Kidney epithelial cell (primary cell): ENCODE measurements at regions not wholly inside any gene's neighbourhood (a gene's known extent, or its start where the extent isn't known, plus 50 kb on each side); places are given as distances from the start of the nearest gene placed in this dataset.
A peak's percentile ranks its signal among the peaks of the same experiment; 100 is the strongest.

Experiments used
- DNase-seq: peaks from one replicate; pipeline ENCODE4 v3.0.0-alpha.2; 2010; ENCODE audit warnings: low read depth
- H3K27me3 ChIP-seq: 2 replicates; pipeline ENCODE4 v1.6.0; 2011; ENCODE audit warnings: low read length; ENCODE audit not compliant: control insufficient read depth, insufficient read depth
- H3K36me3 ChIP-seq: 2 replicates; pipeline ENCODE4 v1.5.1; 2011; ENCODE audit warnings: low read length; ENCODE audit not compliant: control insufficient read depth, insufficient read depth
- H3K4me3 ChIP-seq: 2 replicates; pipeline ENCODE4 v1.5.1; 2011; ENCODE audit warnings: low read depth, mild to moderate bottlenecking, control low read depth, low read length
- TF ChIP-seq, protein P1 (sequence below): IDR thresholded peaks from 2 replicates; pipeline ENCODE4 v1.5.1; 2011; ENCODE audit warnings: mild to moderate bottlenecking, moderate library complexity, low read length, control low read depth, inconsistent platforms; ENCODE audit not compliant: insufficient read depth, poor library complexity, severe bottlenecking

DNA sequence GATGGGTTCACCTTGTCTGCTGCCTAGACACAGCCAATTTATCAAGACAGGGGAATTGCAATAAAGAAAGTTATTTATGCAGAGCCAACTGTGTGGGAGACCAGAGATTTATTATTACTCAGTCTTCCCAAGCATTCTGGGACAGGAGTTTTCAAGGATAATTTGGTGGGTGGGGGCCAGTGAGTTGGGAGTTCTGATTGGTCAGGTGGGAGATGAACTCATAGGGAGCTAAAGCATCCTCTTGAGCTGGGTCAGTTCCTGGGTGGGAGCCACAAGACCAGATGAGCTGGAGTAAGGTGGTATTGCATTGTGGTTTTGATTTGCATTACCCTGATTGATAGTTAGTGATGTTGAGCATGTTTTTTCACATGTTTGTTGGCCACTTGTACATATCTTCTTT, 86.1 kb downstream of the PRKAB2 start:
- Histone ChIP-seq H3K36me3 (no peaks in the 10 kb centered on the region), H3K4me3 (no peak overlapping the region), H3K27me3 (peaks cover 13% of the 10 kb centered on the region)
- no peak for DNase-seq
- TF ChIP-seq, protein P1, sequence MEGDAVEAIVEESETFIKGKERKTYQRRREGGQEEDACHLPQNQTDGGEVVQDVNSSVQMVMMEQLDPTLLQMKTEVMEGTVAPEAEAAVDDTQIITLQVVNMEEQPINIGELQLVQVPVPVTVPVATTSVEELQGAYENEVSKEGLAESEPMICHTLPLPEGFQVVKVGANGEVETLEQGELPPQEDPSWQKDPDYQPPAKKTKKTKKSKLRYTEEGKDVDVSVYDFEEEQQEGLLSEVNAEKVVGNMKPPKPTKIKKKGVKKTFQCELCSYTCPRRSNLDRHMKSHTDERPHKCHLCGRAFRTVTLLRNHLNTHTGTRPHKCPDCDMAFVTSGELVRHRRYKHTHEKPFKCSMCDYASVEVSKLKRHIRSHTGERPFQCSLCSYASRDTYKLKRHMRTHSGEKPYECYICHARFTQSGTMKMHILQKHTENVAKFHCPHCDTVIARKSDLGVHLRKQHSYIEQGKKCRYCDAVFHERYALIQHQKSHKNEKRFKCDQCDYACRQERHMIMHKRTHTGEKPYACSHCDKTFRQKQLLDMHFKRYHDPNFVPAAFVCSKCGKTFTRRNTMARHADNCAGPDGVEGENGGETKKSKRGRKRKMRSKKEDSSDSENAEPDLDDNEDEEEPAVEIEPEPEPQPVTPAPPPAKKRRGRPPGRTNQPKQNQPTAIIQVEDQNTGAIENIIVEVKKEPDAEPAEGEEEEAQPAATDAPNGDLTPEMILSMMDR = no peak

- peak; percentile 72 for DNase-seq
- Histone ChIP-seq H3K27me3 (peaks cover 28% of the 10 kb centered on the region), H3K4me3 (peak overlapping the region; percentile 55), H3K36me3 (no peaks in the 10 kb centered on the region)
- TF ChIP-seq, protein P1 = no peak
These were observed 87.8 kb downstream of the PRKAB2 start for GRCh38 chr1:147084273-147085096.

DNA sequence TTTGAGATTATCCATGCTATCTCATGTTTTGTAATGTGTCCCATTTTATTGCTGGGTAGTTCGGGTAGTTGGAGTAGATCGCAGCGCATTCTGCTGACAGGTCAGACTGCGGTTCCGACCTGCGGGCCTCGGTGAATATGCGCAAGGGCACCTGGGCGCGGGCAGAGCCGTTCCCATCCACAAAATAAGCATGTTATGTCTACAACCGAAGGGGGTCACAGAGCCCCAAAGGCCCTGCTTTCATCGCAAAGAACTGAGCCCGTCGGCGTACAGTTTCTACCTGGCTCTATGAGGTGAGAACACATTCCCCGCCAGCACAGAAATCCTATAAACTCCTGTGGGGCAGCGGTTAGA, 88.4 kb downstream of the PRKAB2 start:
- H3K27me3 ChIP-seq = peaks cover 34% of the 10 kb centered on the region
- DNase-seq = no peak
- peak overlapping the region; percentile 55 for H3K4me3 ChIP-seq
- TF ChIP-seq, protein P1 = no peak
- no peaks in the 10 kb centered on the region for H3K36me3 ChIP-seq

- Histone ChIP-seq H3K27me3 (peaks cover 63% of the 10 kb centered on the region), H3K4me3 (no peak overlapping the region), H3K36me3 (no peaks in the 10 kb centered on the region)
- TF ChIP-seq, protein P1 = no peak
- no peak for DNase-seq
These were observed 91.4 kb downstream of the PRKAB2 start for GRCh38 chr1:147080671-147081394.

- no peak for DNase-seq
- Histone ChIP-seq H3K4me3 (no peak overlapping the region), H3K27me3 (peaks cover 65% of the 10 kb centered on the region), H3K36me3 (no peaks in the 10 kb centered on the region)
- TF ChIP-seq, protein P1 = no peak
These were observed 92.1 kb downstream of the PRKAB2 start for GRCh38 chr1:147080006-147080661.
